NCI-H2081 treated with DMSO at 0.1 percent for 48 hours (cell line): ENCODE measurements at regions not wholly inside any gene's neighbourhood (a gene's known extent, or its start where the extent isn't known, plus 50 kb on each side); places are given as distances from the start of the nearest gene placed in this dataset.
"Not testable (repeated sequence)": the region's sequence is repeated elsewhere in the genome, so short reads cannot be mapped to it uniquely, and the experiment has no call there.

ENCODE experiments used
- DNase-seq: peaks from one replicate; lab custom pipeline; 2025; lab: John Stamatoyannopoulos, UW

DNA sequence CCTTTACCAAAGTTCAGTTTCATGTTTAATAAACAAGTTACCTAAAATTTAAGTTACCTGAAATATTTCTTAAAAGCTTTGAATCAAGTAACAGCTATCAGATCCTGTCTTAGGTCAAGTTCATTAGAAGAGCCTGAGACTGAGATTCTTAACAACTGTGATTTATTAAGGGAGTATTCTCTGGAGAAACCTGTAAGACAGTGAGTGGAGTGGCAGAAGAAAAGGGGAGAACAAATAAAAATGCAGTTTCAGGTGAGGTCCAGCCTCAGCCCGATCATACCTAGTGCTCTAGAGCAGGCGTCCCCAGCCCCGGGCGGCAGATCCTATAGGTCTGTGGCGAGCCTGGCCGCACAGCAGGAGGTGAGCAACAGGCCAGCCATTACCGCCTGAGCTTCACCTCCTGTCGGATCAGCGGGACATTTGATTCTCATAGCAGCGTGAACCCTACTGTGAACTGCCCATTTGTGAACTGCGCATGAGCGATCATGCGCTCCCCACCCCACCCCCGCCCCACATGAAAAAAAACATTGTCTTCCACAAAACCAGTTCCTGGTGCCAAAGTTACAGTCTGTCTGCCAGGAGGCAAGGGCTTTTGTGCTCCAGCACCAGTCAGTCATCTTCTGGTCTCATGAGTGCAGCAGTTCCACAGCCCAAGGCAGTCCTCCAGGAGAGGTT is 59.2 kb upstream of the ADGRB3 start:
- peak; percentile 75 for DNase-seq

DNA sequence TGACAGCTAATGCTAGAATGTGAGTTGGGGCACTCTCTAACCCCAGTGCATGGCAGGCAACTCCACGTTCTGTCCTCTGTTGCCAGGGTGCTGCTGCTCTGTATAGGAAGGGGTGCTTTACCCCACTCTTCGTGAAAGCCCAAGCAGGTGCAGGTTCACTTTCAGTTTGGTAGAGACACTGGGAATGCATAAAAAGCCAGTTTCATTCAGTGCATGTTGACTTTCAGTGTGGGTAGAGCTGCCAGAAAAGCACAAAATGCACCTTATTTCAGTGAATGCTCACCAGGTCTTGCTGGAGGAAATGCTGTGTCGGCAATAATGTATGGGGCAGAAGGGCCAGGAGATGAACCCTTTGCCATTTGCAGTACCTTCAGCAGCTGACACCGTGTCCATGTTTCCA is 62.1 kb upstream of the ADGRB3 start:
- DNase-seq: no peak

DNA sequence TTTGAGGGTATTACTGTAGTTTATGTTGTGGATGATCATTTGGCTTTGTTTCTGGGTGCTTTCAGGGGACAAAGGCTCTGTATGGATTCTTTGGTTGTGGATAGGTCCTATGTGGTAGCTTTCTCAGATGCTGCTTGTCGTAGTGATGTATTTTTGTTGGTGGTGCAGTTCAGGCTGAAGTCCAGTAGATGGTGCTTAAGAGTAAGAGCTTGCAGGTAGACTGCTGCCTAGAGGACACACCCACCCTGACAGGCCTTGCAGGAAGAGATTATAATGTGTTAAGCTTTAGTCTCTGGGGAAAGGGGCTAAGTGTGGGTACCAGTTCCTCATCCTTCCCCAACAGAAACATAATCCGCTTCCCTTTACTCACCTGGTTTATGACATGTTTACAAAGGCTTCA is 62.6 kb upstream of the ADGRB3 start:
- DNase-seq: no peak

DNA sequence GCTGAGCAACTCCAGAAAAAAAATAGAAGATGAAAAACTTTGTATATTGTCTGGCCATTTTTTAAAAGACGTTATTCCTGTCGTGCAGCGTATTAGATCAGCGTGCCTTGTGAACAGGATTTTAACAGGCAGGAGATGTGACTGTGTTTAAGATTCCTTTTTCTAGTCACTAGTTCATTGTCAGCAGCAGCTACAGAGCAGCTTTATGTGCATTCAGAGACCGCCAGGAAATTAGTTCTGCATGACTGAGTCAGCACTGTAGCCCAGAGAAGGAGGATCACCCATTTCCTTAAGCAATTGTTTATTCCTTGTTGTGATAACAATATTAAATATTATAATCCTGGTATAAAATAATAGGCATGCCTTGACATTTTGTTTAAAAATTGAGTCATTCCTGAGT is 75.4 kb upstream of the ADGRB3 start:
- peak; percentile 5 for DNase-seq

DNA sequence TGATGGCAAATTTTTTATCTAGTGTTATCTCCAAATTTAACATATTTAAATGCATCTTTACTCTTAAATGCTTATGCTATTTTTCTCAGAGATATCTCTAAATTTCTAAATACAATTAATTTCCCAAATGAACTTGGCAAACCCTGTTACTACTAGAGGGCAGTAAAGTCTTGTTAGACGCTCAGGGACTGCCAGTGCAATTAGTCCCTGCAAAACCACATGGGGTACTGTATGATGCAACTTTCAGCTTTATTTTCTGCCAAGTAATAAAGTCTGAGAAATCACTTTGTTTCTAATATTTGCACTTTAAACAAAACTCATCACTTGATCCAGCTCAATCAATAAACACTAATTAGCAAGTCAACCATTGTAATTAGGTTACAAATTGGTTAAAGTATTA is 76.0 kb upstream of the ADGRB3 start:
- peak; percentile 50 for DNase-seq

DNA sequence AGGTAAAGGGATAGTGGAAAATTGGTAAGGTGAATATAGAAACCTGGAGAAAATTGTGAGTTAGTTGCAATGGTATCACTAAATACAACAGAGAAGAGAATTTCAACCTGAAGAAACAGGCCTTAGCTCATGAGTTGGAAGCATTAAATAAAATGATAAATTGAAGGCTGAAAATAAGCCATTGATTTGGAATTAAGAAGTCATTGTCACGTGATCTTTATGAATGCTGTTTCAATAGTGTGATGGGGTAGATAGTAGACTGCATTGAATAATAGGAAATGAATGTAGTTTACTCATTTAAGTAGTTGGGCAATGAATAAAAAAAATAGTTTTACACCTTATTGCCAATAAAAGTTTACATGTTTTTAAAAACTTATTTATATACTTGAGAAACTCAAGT is 88.5 kb upstream of the ADGRB3 start:
- DNase-seq: no peak

DNA sequence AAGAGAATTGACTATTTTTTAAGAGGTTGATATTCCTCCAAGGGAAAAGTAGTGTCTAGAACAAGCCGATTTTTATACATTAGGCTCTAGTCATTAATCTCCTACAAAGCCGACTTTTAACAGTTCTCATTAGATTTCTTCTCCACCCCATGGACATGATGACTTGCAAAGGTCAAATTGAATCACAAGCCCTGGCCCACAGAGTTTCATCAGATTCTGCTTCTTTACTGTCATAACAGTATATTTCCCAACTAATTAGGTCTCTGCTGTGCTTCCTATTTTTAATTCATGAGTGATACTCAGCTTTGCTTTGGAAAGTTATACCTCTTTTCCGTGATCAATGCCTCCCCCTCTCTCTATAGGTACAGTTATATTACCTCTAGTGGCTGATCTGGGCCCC is 90.6 kb upstream of the ADGRB3 start:
- DNase-seq: no peak

DNA sequence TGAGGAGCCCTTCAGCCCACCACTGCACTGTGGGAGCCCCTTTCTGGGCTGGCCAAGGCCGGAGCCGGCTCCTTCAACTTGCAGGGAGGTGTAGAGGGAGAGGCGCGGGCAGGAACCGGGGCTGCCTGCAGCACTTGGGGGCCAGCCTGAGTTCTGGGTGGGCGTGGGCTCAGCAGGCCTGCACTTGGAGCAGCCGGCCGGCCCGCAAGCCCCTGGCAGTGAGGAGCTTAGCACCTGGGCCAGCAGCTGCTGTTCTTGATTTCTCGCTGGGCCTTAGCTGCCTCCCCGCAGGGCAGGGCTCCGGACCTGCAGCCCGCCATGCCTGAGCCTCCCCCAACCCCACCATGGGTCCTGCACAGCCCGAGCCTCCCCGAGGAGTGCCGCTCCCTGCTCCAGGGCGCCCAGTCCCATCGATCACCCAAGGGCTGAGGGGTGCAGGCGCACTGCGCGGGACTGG is 101.7 kb upstream of the ADGRB3 start:
- no peak for DNase-seq

DNA sequence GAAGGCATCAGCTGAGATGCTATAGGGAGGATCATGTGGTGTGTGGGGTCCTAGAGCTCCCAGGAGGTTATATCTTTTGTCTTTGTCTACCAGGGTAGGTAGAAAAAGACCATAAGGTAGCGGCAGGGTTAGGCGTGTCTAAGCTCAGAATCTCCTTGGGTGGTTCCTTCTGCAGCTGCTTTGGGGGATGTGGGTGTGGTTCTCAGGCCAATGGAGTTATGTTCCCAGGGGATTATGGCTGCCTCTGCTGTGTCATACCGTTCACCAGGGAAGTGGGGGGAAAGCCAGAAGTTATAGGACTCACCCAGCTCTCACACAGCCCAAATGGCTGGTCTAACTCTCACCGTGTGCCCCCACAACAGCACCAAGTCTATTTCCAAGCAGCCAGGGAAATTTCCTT is 107.4 kb upstream of the ADGRB3 start:
- no peak for DNase-seq

DNA sequence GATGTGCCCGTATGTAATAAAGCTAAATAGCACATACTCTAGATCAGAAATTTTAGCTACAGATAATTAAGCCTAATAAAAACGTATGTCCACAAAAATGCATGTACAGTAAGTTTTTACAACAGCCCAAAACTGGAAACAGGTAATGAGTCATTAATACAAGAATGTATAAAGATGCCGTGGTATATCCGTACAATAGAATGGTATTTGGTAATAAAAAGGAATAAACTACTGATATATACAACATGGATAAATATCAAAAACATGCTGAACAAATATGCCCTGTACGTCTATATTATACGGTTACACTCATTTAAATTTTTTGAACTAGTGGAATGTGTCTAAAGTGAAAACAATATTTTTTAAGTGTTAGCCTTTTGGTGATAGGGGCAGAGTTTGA is 128.2 kb upstream of the ADGRB3 start:
- no peak for DNase-seq

DNA sequence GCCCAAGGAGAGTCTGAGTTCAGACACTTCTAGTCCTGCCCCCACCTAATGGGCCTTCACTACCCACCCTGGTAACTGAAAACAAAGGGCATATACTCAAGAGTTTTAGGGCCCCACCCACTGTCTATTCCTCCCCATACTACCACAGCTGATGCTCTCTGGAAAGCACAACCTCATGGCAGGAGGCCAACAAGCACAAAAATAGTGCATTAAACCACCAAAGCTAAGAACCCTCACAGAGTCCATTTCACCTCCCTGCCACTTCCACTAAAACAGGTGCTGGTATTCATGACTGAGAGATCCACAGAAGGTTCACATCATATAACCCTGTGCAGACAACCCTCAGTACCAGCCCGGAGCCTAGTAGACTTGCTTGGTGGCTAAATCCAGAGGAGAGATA is 132.1 kb upstream of the ADGRB3 start:
- DNase-seq: no peak

DNA sequence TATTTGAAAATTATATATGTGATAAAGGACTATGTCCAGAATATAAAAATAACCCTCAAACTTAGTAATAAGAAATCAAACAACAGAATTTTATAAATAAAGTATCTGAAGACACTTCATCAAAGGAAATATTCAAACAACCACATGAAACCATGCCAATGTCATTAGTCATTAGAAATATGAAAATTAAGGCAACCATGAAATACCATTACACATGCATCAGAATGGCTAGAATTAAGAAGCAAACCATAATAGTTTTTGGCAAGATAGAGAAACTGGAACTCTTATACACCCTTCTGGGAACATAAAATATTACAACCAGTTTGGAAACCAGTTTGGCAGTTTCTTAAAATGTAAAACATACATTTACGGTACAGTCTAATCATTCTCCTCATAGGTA is 137.2 kb upstream of the ADGRB3 start:
- no peak for DNase-seq

DNA sequence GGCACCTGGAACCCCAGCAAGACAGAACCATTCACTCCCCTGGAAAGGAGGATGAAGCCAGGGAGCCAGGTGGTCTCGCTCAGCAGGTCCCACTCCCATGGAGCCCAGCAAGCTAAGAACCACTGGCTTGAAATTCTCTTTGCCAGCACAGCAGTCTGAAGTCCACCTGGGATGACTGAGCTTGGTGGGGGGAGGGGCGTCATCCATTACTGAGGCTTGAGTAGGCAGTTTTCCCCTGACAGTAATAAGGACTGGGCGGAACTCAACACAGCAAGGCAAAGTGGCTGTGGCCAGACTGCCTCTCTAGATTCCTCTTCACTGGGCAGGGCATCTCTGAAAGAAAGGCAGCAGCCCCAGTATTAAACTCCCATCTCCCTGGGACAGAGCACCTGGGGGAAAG is 140.2 kb upstream of the ADGRB3 start:
- DNase-seq: not testable (repeated sequence)

DNA sequence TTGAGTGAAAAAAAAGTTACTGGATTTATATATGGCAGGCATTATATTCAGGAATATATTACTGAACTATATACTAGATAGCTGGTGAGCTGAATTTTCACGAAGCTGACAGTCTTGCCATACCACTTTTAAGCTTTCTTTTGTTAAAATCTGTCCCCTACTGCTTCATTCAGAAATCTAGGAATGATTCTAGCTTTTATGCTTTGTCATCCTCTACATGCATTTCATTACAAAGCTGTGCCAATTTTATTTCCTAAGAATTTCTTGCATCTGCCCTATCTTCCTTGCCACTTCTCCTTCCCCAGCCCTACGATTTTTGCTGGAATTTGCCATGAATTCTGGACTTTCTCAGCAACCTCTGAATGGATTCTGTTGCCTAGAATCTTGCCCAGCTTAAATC is 158.5 kb upstream of the ADGRB3 start:
- no peak for DNase-seq

DNA sequence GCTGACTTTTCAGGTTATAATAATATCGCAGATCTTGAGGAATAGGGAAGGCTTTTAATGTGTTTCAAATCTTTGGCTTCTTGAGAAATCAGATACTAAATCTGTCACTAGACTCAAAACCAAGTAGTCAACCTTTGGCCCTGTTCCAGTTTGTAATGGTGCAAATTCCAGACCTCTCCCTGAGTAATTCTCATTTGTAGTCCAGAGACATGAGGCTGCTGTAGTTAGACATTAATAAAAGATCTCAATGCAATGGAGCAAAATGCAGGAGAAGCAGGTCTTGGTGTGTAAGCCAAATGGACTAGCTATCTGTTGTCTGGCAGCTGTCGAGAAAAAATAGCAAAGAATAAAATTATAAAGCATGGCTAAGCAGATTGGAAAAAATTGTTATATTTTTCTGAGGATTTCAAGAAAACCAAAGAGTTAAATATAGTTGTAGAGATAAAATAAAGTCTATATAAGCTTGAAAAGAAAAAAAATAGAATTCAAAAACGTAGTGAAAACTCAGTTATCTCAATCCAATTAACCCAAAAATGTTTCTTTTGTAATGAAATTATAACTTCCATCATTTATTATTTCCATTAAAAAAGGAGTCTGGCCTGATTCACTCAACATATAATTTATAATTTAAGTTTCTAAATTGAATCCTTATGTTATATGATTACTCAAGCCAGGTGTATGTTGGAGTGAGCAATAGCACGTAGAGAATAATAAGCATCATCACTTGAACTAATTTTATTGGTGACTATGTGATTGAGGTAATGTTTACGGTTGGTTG is 161.5 kb upstream of the ADGRB3 start:
- no peak for DNase-seq

DNA sequence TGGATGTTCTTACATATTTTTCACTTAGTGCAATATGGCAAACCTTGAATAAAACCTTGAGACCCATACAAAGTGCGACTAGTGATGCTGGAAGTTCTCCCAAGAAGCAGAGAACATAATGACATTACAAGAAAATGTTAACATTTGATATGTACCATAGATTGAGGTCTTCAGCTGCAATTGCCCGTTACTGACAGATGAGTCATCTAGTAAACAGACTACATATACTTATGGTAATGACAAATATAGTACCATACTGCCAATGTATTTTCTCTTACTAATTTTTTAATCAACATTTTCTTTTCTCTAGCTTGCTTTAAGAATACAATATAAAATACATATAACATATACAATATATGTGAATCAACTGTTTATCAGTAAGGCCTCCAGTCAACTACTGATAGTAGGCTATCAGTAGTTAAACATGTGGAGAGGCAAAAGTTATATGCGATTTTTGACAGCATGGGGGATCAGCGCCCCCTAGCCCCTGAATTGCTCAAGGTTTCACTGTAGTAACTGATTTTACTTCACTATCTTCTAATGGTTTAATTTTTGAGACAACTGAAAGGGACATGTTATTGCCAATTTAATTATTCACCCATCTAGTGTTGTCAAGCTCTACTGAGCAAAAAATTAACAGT is 166.7 kb upstream of the ADGRB3 start:
- no peak for DNase-seq

DNA sequence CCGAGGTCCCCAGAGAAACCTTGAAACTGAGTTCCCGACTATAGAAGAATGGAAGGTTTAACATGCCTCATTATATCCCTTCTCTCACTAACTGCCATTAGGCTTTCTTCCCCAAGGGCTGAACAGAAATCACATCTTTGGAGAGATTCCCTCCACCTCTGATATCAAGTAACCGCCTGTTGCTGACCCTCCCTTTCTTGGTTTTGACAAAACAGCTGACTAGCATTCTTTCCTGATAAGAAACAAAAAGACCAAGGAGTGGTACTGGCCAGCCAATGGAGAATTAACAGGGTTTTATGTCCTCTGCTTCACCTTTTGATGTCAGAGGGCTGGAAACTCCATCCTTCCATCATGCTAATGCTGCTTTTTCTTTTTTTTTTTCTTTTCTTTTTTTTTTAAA is 176.6 kb upstream of the ADGRB3 start:
- DNase-seq: no peak

DNA sequence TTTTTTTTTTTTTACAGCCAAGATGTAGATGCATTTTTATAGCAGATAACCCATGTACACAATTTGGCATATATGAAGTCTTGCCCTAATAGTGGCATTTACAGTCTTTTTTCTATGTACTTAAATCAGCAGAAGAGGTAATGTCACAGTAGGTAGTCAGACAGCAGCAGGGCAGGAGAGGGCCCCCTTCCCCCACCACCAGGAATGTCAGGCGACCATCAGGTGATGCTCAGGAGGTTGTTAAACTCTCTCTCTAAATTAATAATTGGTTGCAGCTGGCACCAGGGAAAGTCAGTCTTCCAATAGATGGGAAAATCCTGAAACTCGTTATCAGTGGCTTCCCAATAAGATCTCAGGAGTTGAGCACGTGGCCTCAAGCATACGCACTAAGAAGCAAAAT is 188.0 kb upstream of the ADGRB3 start:
- DNase-seq: no peak

DNA sequence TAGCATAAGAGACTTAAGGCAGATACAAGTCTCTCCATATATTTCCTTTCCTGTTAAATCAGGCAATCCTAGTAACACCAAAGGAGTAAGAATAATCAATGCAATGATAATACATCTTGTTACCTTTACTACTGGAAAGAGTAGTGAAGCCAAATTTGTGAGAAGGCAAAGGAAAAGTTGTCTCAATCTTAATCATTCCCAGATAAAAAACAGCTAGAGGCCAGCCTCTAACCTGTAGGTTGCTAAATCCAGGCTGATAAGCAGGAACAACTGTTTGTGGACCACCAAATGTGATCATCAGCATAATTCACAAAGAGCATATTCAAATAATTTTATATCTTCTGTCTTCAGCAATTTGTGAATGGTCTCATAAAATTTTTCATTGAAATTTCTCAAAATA is 189.2 kb upstream of the ADGRB3 start:
- no peak for DNase-seq

DNA sequence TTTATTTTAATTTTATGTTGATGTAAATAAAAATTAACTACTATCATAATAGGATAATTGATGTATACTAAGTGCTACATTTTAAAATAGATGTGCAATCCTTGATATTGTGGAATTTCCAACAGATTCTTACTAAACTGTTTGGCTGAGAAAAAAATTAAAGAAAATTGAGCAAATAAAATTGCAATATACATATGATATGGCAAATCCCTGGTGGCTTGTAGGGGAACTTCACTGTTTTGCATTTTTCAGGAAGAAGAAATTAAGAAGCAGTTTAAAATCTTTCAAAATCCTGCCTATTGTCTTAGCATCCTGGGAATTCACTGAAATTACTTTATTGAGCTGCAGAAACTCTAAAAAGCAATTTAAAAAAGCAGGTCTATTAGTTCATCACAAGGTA is 191.4 kb upstream of the ADGRB3 start:
- DNase-seq: no peak

DNA sequence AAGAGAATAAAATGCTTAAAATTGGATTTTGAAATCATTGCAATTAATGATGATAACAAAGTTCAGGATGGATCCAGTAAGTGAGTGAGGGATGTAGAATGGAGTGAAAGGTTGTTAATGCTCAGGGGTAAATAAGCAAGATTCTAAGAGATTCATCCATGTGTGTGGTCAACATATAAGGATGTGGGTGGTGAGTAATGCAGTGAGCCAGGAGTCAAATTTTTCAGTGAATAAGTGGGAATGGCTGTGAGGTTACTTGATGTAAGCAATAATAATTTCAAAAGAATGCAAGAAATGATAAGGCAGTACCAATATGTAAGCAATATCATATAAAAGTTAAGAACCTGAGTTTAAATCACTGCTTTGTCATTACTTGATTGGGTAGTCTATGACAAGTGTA is 207.5 kb upstream of the ADGRB3 start:
- DNase-seq: no peak

DNA sequence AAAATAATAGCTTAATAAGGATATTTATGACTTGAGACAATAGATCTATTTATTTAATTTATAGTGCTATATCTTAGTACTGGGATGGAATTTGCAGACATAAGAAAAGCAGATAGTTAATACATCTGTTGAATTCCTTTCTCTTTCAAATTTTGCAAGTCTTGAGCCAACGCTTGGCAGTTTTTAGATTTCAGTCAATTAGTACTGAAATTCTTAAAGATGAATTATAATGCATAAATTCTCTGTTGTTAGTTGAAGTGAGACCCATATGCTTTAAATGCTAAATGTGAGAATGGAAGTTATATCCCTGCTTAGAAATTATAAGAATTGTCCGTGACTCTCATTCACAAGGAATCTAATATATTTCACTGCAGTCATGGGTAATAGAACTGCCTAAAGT is 225.1 kb upstream of the ADGRB3 start:
- no peak for DNase-seq

DNA sequence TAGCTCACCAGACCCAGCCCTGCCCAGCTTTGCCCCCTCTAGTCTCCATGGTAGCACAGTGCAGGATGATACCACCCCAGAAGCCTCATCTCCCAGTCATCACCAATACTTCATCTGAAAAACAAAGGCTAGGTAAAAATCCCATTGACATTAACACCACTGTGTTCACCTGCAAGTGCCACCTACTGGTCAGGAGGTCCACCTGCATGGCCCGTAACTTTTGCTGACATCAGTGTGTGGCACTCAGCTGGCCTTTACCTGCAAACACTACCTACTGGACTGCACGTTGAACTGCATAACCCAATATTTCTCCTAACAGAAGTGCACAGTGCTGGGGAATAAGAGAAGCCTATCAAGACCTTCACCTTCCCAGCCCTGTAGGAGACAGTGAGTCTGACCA is 234.7 kb upstream of the ADGRB3 start:
- DNase-seq: no peak
